GM12892 (cell line): ENCODE measurements at regions not wholly inside any gene's neighbourhood (a gene's known extent, or its start where the extent isn't known, plus 50 kb on each side); places are given as distances from the start of the nearest gene placed in this dataset.
"Not testable (repeated sequence)": the region's sequence is repeated elsewhere in the genome, so short reads cannot be mapped to it uniquely, and the experiment has no call there.

Experiments used
- DNase-seq: peaks from one replicate; pipeline ENCODE4 v3.0.0; 2011; ENCODE audit not compliant: insufficient read length
- FAIRE-seq: peaks from 2 replicates; lab custom pipeline; 2011; peaks lifted over from hg19 to GRCh38; lab: Jason Lieb, UNC
- POLR2A ChIP-seq: IDR thresholded peaks from 2 replicates; pipeline ENCODE4 v1.6.1; 2011; ENCODE audit warnings: low read depth, low read length, control low read depth
- POLR2AphosphoS5 ChIP-seq: IDR thresholded peaks from 2 replicates; pipeline ENCODE4 v1.6.1; 2011; ENCODE audit warnings: low read depth, low read length, control low read depth
- TAF1 ChIP-seq: IDR thresholded peaks from 2 replicates; pipeline ENCODE4 v1.6.1; 2011; ENCODE audit warnings: low read depth, mild to moderate bottlenecking, control low read depth, low read length, borderline replicate concordance

- no peak for DNase-seq
- TF ChIP-seq POLR2A (no peak), POLR2AphosphoS5 (no peak), TAF1 (no peak)
- no peak for FAIRE-seq
These were observed 136.0 kb upstream of the DAZL start for GRCh38 chr3:16741103-16741758.

- FAIRE-seq, result no peak
- DNase-seq, result no peak
- TF ChIP-seq POLR2A (no peak), POLR2AphosphoS5 (no peak), TAF1 (no peak)
These were observed 136.7 kb upstream of the DAZL start for GRCh38 chr3:16741890-16742289.

GRCh38 chr3:16743276-16743675 lies 138.1 kb upstream of the DAZL start:
- no peak for DNase-seq
- TF ChIP-seq TAF1, result no peak
- TF ChIP-seq POLR2AphosphoS5, result no peak
- TF ChIP-seq POLR2A, result no peak
- FAIRE-seq, result no peak

GRCh38 chr3:16759227-16759903 lies 125.4 kb upstream of the PLCL2 start:
- FAIRE-seq (no peak), DNase-seq (no peak)
- TF ChIP-seq POLR2A, result no peak

- FAIRE-seq, result no peak
These were observed 123.2 kb upstream of the PLCL2 start for GRCh38 chr3:16761571-16761970.

GRCh38 chr3:16765661-16766060 lies 119.1 kb upstream of the PLCL2 start:
- DNase-seq (no peak), FAIRE-seq (no peak)
- TF ChIP-seq TAF1 (no peak), POLR2AphosphoS5 (no peak), POLR2A (no peak)

More at GRCh38 chr3:16761571-16761970, 123.2 kb upstream of the PLCL2 start:
- no peak for DNase-seq
- no peak for TF ChIP-seq POLR2A
- TF ChIP-seq POLR2AphosphoS5, result no peak
- TF ChIP-seq TAF1, result no peak

- no peak for TF ChIP-seq POLR2A
- TF ChIP-seq TAF1, result no peak
- TF ChIP-seq POLR2AphosphoS5, result no peak
- FAIRE-seq (no peak), DNase-seq (no peak)
These were observed 117.7 kb upstream of the PLCL2 start for GRCh38 chr3:16767006-16767405.

GRCh38 chr3:16768014-16768413 lies 116.7 kb upstream of the PLCL2 start:
- no peak for TF ChIP-seq POLR2A
- no peak for TF ChIP-seq POLR2AphosphoS5
- TF ChIP-seq TAF1, result no peak
- DNase-seq, result no peak
- no peak for FAIRE-seq

GRCh38 chr3:16768956-16769355 lies 115.8 kb upstream of the PLCL2 start:
- no peak for FAIRE-seq
- DNase-seq, result no peak
- TF ChIP-seq POLR2AphosphoS5 (no peak), TAF1 (no peak), POLR2A (no peak)

- no peak for TF ChIP-seq TAF1
- no peak for TF ChIP-seq POLR2AphosphoS5
- no peak for TF ChIP-seq POLR2A
- FAIRE-seq, result no peak
These were observed 115.2 kb upstream of the PLCL2 start for GRCh38 chr3:16769525-16769924.

GRCh38 chr3:16770021-16770420 lies 114.7 kb upstream of the PLCL2 start:
- DNase-seq, result no peak
- no peak for TF ChIP-seq TAF1
- TF ChIP-seq POLR2A, result no peak
- TF ChIP-seq POLR2AphosphoS5, result no peak
- FAIRE-seq, result no peak

More at GRCh38 chr3:16769525-16769924, 115.2 kb upstream of the PLCL2 start:
- no peak for DNase-seq

GRCh38 chr3:16770792-16771191 lies 114.0 kb upstream of the PLCL2 start:
- FAIRE-seq (no peak), DNase-seq (no peak)
- no peak for TF ChIP-seq POLR2A
- TF ChIP-seq TAF1, result no peak
- TF ChIP-seq POLR2AphosphoS5, result no peak

- FAIRE-seq, DNase-seq: not testable (repeated sequence)
These were observed 111.2 kb upstream of the PLCL2 start for GRCh38 chr3:16773594-16773993.

- not testable (repeated sequence) for FAIRE-seq, DNase-seq
These were observed 110.2 kb upstream of the PLCL2 start for GRCh38 chr3:16774536-16774935.
